HEK293 (cell line): ENCODE measurements at regions not wholly inside any gene's neighbourhood (a gene's known extent, or its start where the extent isn't known, plus 50 kb on each side); places are given as distances from the start of the nearest gene placed in this dataset.

Experiments
- CTCF ChIA-PET: fragments of 350-600 bp; formaldehyde crosslinking; extraction: SDS; loops from one replicate; lab custom pipeline; 2021; ENCODE audit warnings: antibody characterized with exemption; lab: Yijun Ruan, JAX
- POLR2A ChIA-PET: fragments of 300-600 bp; formaldehyde crosslinking; extraction: SDS; loops from one replicate; lab custom pipeline; 2020; ENCODE audit warnings: antibody characterized with exemption, inconsistent platforms; lab: Yijun Ruan, JAX
- H3K27ac ChIP-seq: fragments of 200-500 bp; sonication (Bioruptor generic); 2 replicates; pipeline ENCODE4 v1.5.1; 2014; ENCODE audit warnings: low read depth, low read length, control low read depth, inconsistent platforms; ENCODE audit errors: extremely low read depth
- H3K36me3 ChIP-seq, 2 experiments: fragments of 200-500 bp in 1 of 2; sonication (Bioruptor generic) in 1 of 2; 1 replicate in 1 of 2; 2 replicates in 1 of 2; pipeline ENCODE4 v1.5.1; 2014 to 2017; ENCODE audit warnings: inconsistent platforms in 2 of 2, low read length in 2 of 2; ENCODE audit not compliant: control insufficient read depth in 2 of 2, insufficient read depth in 1 of 2
- H3K4me1 ChIP-seq: fragments of 200-500 bp; sonication (Bioruptor generic); 2 replicates; pipeline ENCODE4 v1.5.1; 2014; ENCODE audit warnings: mild to moderate bottlenecking, low read length, inconsistent platforms; ENCODE audit not compliant: control insufficient read depth, insufficient read depth
- H3K4me3 ChIP-seq: 2 replicates; pipeline ENCODE4 v1.5.1; 2011; ENCODE audit warnings: low read depth, mild to moderate bottlenecking, control low read depth, low read length, moderate library complexity
- H3K9me3 ChIP-seq: fragments of 200-500 bp; sonication (Bioruptor generic); 2 replicates; pipeline ENCODE4 v1.5.1; 2014; ENCODE audit warnings: low read depth, low read length, inconsistent platforms; ENCODE audit not compliant: control insufficient read depth, insufficient read depth
- BCL11B ChIP-seq: fragments of 450-650 bp; formaldehyde crosslinking; IDR thresholded peaks from 2 replicates; pipeline ENCODE4 v1.5.1; 2016; ENCODE audit warnings: low read depth, missing biosample characterization, missing genetic modification characterization
- KLF8 ChIP-seq: fragments of 450-650 bp; formaldehyde crosslinking; IDR thresholded peaks from 2 replicates; pipeline ENCODE4 v1.5.1; 2016; ENCODE audit warnings: missing biosample characterization, missing genetic modification characterization
- PBX3 ChIP-seq: sonication (generic); formaldehyde crosslinking; IDR thresholded peaks from 2 replicates; pipeline ENCODE4 v1.8.1; 2022; ENCODE audit warnings: mild to moderate bottlenecking, moderate library complexity, missing genetic modification reagents
- SCRT2 ChIP-seq: fragments of 450-650 bp; formaldehyde crosslinking; IDR thresholded peaks from 2 replicates; pipeline ENCODE4 v1.5.1; 2016; ENCODE audit warnings: missing biosample characterization, missing genetic modification characterization
- TSHZ1 ChIP-seq: fragments of 450-650 bp; formaldehyde crosslinking; IDR thresholded peaks from 2 replicates; pipeline ENCODE4 v1.5.1; 2016; ENCODE audit warnings: missing biosample characterization, missing genetic modification characterization, borderline replicate concordance
- ZFP3 ChIP-seq: fragments of 450-650 bp; formaldehyde crosslinking; IDR thresholded peaks from 2 replicates; pipeline ENCODE4 v1.5.1; 2016; ENCODE audit warnings: low read depth, missing biosample characterization, missing genetic modification characterization
- ZNF132 ChIP-seq: fragments of 450-650 bp; formaldehyde crosslinking; IDR thresholded peaks from 2 replicates; pipeline ENCODE4 v1.5.1; 2017; ENCODE audit warnings: missing biosample characterization, missing genetic modification characterization, borderline replicate concordance
- ZNF157 ChIP-seq: fragments of 450-650 bp; formaldehyde crosslinking; IDR thresholded peaks from 2 replicates; pipeline ENCODE4 v1.5.1; 2016; ENCODE audit warnings: missing biosample characterization, missing genetic modification characterization
- ZNF221 ChIP-seq: fragments of 450-650 bp; formaldehyde crosslinking; IDR thresholded peaks from 2 replicates; pipeline ENCODE4 v1.5.1; 2017; ENCODE audit warnings: missing biosample characterization, missing genetic modification characterization, borderline replicate concordance
- ZNF23 ChIP-seq: fragments of 450-650 bp; formaldehyde crosslinking; IDR thresholded peaks from 2 replicates; pipeline ENCODE4 v1.5.1; 2016; ENCODE audit warnings: missing biosample characterization, missing genetic modification characterization, borderline replicate concordance
- ZNF350 ChIP-seq: fragments of 450-650 bp; formaldehyde crosslinking; IDR thresholded peaks from 2 replicates; pipeline ENCODE4 v1.5.0; 2017; ENCODE audit warnings: missing biosample characterization, mild to moderate bottlenecking, missing genetic modification characterization
- ZNF610 ChIP-seq: fragments of 450-650 bp; formaldehyde crosslinking; IDR thresholded peaks from 2 replicates; pipeline ENCODE4 v1.5.1; 2016; ENCODE audit warnings: missing biosample characterization, missing genetic modification characterization, borderline replicate concordance
- ZNF623 ChIP-seq: fragments of 450-650 bp; formaldehyde crosslinking; IDR thresholded peaks from 2 replicates; pipeline ENCODE4 v1.5.1; 2016; ENCODE audit warnings: missing biosample characterization, missing genetic modification characterization
- ZNF645 ChIP-seq: fragments of 450-650 bp; formaldehyde crosslinking; IDR thresholded peaks from 2 replicates; pipeline ENCODE4; 2016; ENCODE audit warnings: missing biosample characterization, missing genetic modification characterization
- ZNF776 ChIP-seq: fragments of 450-650 bp; formaldehyde crosslinking; IDR thresholded peaks from 2 replicates; pipeline ENCODE4 v1.5.0; 2017; ENCODE audit warnings: missing biosample characterization, missing genetic modification characterization, borderline replicate concordance
- ZNF785 ChIP-seq: fragments of 450-650 bp; formaldehyde crosslinking; IDR thresholded peaks from 2 replicates; pipeline ENCODE4 v1.5.1; 2016; ENCODE audit warnings: missing biosample characterization, missing genetic modification characterization
- TF ChIP-seq, protein P1 (sequence below): fragments of 450-650 bp; formaldehyde crosslinking; conservative IDR thresholded peaks from 2 replicates; pipeline ENCODE4 v1.5.1; 2016; ENCODE audit warnings: low read depth, missing biosample characterization, missing genetic modification characterization
- TF ChIP-seq, protein P2 (sequence below): fragments of 450-650 bp; formaldehyde crosslinking; IDR thresholded peaks from 2 replicates; pipeline ENCODE4 v1.5.1; 2016; ENCODE audit warnings: missing biosample characterization, missing genetic modification characterization
- TF ChIP-seq, protein P3 (sequence below): IDR thresholded peaks from 2 replicates; pipeline ENCODE4 v1.6.1; 2011; ENCODE audit warnings: mild to moderate bottlenecking, low read depth, low read length, borderline replicate concordance

DNA sequence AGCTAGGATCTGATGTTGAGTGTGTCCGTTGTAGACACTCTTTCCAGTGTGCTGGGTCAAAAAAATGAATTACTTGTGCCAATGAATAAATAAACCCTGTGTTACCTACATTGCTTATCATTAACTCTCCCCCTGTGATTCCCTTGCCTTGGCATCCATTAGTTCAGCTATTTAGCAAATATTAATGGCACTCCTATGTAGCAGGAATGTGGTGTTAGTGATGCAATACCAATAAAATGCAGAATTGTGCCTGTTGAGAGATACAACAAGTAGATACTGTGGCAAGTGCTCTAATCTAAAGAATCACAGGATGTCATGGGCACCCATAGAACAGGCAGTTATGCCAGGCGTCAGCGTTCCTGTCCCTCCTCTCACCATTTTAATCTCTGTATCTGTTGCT, 343.2 kb downstream of the PMP22 start:
- Histone ChIP-seq H3K27ac (no peak overlapping the region), H3K4me3 (no peak overlapping the region), H3K9me3 (peaks cover 2% of the 10 kb centered on the region; the same call in 1 of the 2 replicates), H3K4me1 (peaks cover 10% of the 10 kb centered on the region), H3K36me3 (no peaks in the 10 kb centered on the region)
- ChIA-PET POLR2A (no interaction called here), CTCF (interaction anchor here (0.6 to 1.7 kb wide), 3 partner anchors 36 to 232 kb away, joined by 3 to 5 read pairs (median 4); no protein-coding TSS in a partner anchor)
- TF ChIP-seq ZNF610 (tag by site-specific recombination) (no peak), PBX3 (no peak), ZNF645 (tag by site-specific recombination) (no peak), SCRT2 (tag by site-specific recombination) (peak; percentile 47; the same call in 1 of the 2 replicates), ZNF350 (tag by site-specific recombination) (no peak)

DNA sequence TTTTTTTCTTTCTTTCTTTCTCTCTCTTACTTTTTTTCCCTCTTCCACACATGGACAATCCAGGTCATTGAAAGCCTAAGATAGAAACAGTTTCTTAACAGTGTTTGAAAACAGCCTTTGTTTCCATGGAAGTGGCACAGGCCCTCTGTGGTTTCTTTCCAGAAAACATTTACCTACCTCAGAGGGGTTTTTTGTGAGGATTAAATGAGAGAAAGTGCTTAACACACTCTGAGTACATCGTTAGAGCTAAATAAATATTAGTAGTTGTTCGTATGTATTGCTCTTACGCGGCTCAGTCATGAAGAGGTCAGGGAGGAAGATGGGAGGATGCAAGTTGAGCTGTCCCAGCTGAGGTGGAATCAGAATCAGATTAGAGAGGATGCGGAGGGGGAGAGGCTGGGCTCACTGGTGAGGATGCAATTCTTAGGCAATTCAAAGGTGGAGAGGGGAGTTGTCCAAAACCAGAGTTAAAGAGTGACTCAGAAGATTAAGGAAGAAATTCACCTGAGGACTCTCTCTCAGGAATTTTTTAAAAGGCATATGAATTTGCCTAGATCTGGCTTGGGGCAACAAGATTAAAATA, 345.4 kb downstream of the PMP22 start:
- Histone ChIP-seq H3K27ac (no peak overlapping the region), H3K9me3 (peaks cover 2% of the 10 kb centered on the region; the same call in 1 of the 2 replicates), H3K36me3 (no peaks in the 10 kb centered on the region), H3K4me3 (no peak overlapping the region), H3K4me1 (peaks cover 10% of the 10 kb centered on the region)
- ChIA-PET POLR2A (interaction anchor here (0.6 kb wide), 1 partner anchor 360 kb away, joined by 3 read pairs; no protein-coding TSS in a partner anchor), CTCF (interaction anchor here (0.9 to 1.6 kb wide), 2 partner anchors 10 to 33 kb away, joined by 3 to 8 read pairs; no protein-coding TSS in a partner anchor)
- TF ChIP-seq ZNF785 (tag by site-specific recombination) (no peak), ZNF132 (tag by site-specific recombination) (no peak), ZNF157 (tag by site-specific recombination) (no peak), KLF8 (tag by site-specific recombination) (no peak), ZNF23 (tag by site-specific recombination) (no peak), BCL11B (no peak), TSHZ1 (tag by site-specific recombination) (no peak), ZNF776 (tag by site-specific recombination) (no peak), ZFP3 (tag by site-specific recombination) (no peak), ZNF221 (tag by site-specific recombination) (no peak), ZNF623 (no peak)
- TF ChIP-seq, protein P1, sequence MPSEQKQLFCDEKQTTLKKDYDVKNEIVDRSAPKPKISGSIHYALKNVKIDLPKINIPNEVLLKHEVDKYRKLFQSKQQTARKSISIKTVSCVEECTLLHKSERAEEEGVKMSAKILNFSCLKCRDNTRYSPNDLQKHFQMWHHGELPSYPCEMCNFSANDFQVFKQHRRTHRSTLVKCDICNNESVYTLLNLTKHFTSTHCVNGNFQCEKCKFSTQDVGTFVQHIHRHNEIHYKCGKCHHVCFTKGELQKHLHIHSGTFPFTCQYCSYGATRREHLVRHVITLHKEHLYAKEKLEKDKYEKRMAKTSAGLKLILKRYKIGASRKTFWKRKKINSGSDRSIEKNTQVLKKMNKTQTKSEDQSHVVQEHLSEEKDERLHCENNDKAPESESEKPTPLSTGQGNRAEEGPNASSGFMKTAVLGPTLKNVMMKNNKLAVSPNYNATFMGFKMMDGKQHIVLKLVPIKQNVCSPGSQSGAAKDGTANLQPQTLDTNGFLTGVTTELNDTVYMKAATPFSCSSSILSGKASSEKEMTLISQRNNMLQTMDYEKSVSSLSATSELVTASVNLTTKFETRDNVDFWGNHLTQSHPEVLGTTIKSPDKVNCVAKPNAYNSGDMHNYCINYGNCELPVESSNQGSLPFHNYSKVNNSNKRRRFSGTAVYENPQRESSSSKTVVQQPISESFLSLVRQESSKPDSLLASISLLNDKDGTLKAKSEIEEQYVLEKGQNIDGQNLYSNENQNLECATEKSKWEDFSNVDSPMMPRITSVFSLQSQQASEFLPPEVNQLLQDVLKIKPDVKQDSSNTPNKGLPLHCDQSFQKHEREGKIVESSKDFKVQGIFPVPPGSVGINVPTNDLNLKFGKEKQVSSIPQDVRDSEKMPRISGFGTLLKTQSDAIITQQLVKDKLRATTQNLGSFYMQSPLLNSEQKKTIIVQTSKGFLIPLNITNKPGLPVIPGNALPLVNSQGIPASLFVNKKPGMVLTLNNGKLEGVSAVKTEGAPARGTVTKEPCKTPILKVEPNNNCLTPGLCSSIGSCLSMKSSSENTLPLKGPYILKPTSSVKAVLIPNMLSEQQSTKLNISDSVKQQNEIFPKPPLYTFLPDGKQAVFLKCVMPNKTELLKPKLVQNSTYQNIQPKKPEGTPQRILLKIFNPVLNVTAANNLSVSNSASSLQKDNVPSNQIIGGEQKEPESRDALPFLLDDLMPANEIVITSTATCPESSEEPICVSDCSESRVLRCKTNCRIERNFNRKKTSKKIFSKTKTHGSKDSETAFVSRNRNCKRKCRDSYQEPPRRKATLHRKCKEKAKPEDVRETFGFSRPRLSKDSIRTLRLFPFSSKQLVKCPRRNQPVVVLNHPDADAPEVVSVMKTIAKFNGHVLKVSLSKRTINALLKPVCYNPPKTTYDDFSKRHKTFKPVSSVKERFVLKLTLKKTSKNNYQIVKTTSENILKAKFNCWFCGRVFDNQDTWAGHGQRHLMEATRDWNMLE: no peak
- TF ChIP-seq, protein P2, sequence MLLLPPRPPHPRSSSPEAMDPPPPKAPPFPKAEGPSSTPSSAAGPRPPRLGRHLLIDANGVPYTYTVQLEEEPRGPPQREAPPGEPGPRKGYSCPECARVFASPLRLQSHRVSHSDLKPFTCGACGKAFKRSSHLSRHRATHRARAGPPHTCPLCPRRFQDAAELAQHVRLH (tag by site-specific recombination): no peak
- TF ChIP-seq, protein P3, sequence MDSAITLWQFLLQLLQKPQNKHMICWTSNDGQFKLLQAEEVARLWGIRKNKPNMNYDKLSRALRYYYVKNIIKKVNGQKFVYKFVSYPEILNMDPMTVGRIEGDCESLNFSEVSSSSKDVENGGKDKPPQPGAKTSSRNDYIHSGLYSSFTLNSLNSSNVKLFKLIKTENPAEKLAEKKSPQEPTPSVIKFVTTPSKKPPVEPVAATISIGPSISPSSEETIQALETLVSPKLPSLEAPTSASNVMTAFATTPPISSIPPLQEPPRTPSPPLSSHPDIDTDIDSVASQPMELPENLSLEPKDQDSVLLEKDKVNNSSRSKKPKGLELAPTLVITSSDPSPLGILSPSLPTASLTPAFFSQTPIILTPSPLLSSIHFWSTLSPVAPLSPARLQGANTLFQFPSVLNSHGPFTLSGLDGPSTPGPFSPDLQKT: no peak
